Adrenal gland (tissue), 9 donors: ENCODE measurements at regions not wholly inside any gene's neighbourhood (a gene's known extent, or its start where the extent isn't known, plus 50 kb on each side); places are given as distances from the start of the nearest gene placed in this dataset.
"Not testable (repeated sequence)": the region's sequence is repeated elsewhere in the genome, so short reads cannot be mapped to it uniquely, and the experiment has no call there.

Source experiments
- DNase-seq, 7 donors: peaks; one replicate each; pipeline ENCODE4 v3.0.0-alpha.2; 2019 to 2020
- H3K27ac ChIP-seq, 5 donors: fragments of 200-600 bp; sonication (generic) in 4 of 5; 1 replicate in 3 of 5; 2 replicates in 2 of 5; pipeline versions ENCODE4 v1.5.1 to v1.8.0; 2016 to 2020; ENCODE audit warnings: mild to moderate bottlenecking in 1 of 5
- H3K27me3 ChIP-seq: fragments of 200-600 bp; 2 replicates; pipeline ENCODE4 v1.8.0; 2021
- H3K36me3 ChIP-seq, 2 donors: fragments of 200-600 bp; replicated peaks in 1 of 2; 1 replicate in 1 of 2; 2 replicates in 1 of 2; pipeline versions ENCODE4 v1.5.1 to v1.8.0; 2018 to 2022
- H3K4me1 ChIP-seq, 2 donors: fragments of 200-600 bp; replicated peaks in 1 of 2; 1 replicate in 1 of 2; 2 replicates in 1 of 2; pipeline versions ENCODE4 v1.5.1 to v1.8.0; 2018 to 2021
- H3K4me3 ChIP-seq, 4 donors: fragments of 200-600 bp; sonication (generic) in 3 of 4; one replicate each; pipeline ENCODE4 v1.5.1; 2016 to 2018
- H3K9me3 ChIP-seq, 3 donors: fragments of 200-600 bp; sonication (generic) in 1 of 3; replicated peaks in 1 of 3; 1 replicate in 2 of 3; 2 replicates in 1 of 3; pipeline versions ENCODE4 v1.5.1 to v1.8.0; 2016 to 2021
- POLR2A ChIP-seq, 2 donors: fragments of 450-650 bp; IDR thresholded peaks; one replicate each; pipeline ENCODE4 v1.6.1; 2017; ENCODE audit warnings: antibody characterized with exemption in 2 of 2, mild to moderate bottlenecking in 2 of 2, moderate library complexity in 1 of 2
- WGBS, 4 donors: extraction: QIAGEN DNeasy Blood & Tissue Kit in 2 of 4; methylation state at CpG; one replicate each; pipeline versions ENCODE4 v1.1.5 to v1.1.7; 2013 to 2017; 5-methylcytosine and 5-hydroxymethylcytosine counted together
- intact Hi-C, 2 donors: fragments of 100-400 bp; cut with DNase I; formaldehyde crosslinking; loops; one replicate each; pipeline versions ENCODE4 v1.14.1 to v1.15.0; 2022 to 2023
- TF ChIP-seq, protein P1 (sequence below), 6 experiments: fragments of 450-650 bp in 4 of 6; fragments of 200-600 bp in 2 of 6; sonication (generic) in 1 of 6; IDR thresholded peaks; 1 replicate in 5 of 6; 2 replicates in 1 of 6; pipeline versions ENCODE4 v1.5.1 to v1.8.0; 2016 to 2021; ENCODE audit warnings: antibody characterized with exemption in 6 of 6, mild to moderate bottlenecking in 2 of 6, moderate library complexity in 1 of 6
- donor health status: healthy with polysubstance abuse.
- donor health status: Bipolar disorder and iron deficiency.
- donor health status: DM: yes; HTN: yes; CAD: no.
- donor health status: DM: no; HTN: no; CAD: no.
- donor health status: DM: no; HTN: no; CAD: no.

DNA sequence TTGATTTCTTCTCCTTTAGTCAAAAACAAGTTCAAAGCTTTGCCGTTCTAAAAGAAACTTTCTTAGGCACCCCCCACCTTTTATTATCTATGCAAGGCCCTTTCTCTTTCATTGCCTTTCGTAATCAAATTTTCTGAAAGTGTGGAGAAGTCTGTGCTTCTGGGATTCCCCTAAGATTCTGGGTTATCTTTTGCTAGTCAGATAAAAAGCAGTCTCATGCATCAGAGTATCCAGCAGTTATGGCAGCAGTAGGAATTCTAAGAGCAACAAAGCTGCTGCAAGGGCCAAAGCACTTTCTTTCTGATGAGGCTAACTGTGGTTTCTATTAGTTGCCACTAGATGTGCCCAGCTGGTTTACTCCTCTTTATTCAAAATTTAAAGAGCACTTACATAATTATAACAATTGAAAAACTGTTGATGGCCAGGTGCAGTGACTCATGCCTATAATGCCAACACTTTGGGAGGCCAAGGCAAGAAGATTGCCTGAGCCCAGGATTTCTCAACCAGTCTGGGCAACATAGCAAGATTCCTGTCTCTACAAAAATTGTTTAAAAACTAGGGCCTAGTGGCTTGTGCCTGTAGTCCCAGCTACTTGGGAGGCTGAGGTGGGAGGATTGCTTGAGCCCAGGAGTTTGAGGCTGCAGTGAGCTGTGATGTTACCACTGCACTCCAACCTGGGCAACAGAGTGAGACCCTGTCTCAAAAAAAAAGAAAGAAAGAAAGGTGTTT is 296.2 kb downstream of the PAPSS1 start:
- intact Hi-C loops = no loop called here
- no peaks in the 10 kb centered on the region for H3K4me1 ChIP-seq
- no peak overlapping the region for H3K27ac ChIP-seq
- DNase-seq = no peak
- H3K27me3 ChIP-seq = no peaks in the 10 kb centered on the region
- WGBS, 4 donors = 75 to 86% (median 82%) methylated on average over 2 of the region's 2 CpGs
- H3K4me3 ChIP-seq = no peak overlapping the region
- no peaks in the 10 kb centered on the region for H3K9me3 ChIP-seq
- no peaks in the 10 kb centered on the region for H3K36me3 ChIP-seq
- TF ChIP-seq, protein P1, sequence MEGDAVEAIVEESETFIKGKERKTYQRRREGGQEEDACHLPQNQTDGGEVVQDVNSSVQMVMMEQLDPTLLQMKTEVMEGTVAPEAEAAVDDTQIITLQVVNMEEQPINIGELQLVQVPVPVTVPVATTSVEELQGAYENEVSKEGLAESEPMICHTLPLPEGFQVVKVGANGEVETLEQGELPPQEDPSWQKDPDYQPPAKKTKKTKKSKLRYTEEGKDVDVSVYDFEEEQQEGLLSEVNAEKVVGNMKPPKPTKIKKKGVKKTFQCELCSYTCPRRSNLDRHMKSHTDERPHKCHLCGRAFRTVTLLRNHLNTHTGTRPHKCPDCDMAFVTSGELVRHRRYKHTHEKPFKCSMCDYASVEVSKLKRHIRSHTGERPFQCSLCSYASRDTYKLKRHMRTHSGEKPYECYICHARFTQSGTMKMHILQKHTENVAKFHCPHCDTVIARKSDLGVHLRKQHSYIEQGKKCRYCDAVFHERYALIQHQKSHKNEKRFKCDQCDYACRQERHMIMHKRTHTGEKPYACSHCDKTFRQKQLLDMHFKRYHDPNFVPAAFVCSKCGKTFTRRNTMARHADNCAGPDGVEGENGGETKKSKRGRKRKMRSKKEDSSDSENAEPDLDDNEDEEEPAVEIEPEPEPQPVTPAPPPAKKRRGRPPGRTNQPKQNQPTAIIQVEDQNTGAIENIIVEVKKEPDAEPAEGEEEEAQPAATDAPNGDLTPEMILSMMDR (IDR thresholded peaks at IDR 0.05) = no peak
- no peak for TF ChIP-seq POLR2A (IDR thresholded peaks at IDR 0.05)

DNA sequence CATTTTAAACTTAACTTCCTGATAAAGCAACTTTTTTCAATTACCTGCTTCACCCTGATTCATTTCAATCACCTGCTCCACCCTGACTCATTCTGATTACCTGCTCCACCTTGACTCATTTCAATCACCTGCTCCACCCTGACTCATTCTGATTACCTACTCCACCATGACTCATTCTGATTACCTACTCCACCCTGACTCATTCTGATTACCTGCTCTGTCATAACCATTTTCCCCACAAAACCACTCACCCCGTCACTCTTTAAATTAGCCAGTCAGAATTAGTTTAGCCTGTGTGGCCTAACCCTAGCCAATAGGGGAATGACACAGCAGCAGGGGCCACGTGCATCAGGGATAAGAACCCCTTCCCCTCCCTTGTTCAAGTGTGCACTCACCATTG is 300.5 kb downstream of the PAPSS1 start:
- H3K9me3 ChIP-seq, DNase-seq, H3K36me3 ChIP-seq, H3K4me3 ChIP-seq, H3K4me1 ChIP-seq, H3K27me3 ChIP-seq, intact Hi-C loops, H3K27ac ChIP-seq: not testable (repeated sequence)
- 60 to 72% (median 64%) methylated on average over 2 of the region's 2 CpGs for WGBS, 4 donors

DNA sequence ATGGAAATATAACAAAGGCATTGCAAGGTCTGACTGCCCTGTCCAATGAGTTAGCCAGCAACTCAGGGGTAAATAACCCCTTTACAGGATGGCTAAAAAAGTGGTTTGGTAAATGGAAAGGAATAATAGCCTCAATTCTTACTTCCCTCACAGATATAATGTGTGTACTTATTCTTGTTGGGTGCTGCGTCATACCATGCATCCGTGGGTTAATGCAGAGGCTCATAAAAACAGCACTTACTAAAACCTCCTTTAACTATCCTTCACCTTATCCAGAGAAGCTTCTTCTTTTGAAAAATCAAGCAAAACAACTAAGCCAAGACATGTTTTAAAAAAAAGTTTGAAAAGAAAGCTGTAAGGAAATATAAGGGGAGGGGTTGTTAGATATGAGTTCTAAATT is 301.0 kb downstream of the PAPSS1 start:
- no peak overlapping the region for H3K4me3 ChIP-seq
- no peaks in the 10 kb centered on the region for H3K36me3 ChIP-seq
- no peaks in the 10 kb centered on the region for H3K27me3 ChIP-seq
- no peak overlapping the region for H3K27ac ChIP-seq
- H3K4me1 ChIP-seq = no peaks in the 10 kb centered on the region
- 29 to 70% (median 54%) methylated on average over 2 of the region's 2 CpGs for WGBS, 4 donors
- H3K9me3 ChIP-seq = no peaks in the 10 kb centered on the region
- TF ChIP-seq, protein P1 (IDR thresholded peaks at IDR 0.05) = no peak
- TF ChIP-seq POLR2A (IDR thresholded peaks at IDR 0.05) = no peak
- DNase-seq = no peak
- intact Hi-C loops = no loop called here

DNA sequence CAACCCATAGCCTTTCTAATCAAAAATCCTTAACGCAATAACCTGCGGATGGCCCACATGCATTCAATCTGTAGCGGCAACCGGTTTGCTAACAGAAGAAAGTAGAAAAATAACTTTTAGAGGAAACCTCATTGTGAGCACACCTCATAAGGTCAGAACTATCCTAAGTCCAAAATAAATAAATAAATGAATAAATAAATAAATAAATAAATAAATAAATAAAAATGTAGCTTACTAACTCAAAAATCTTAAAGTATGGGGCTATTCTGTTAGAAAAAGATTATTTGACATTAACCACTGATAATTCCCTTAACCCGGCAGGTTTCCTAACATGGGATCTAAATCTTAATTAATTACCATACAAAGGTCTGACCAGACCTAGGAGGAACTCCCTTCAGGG is 304.5 kb downstream of the PAPSS1 start:
- WGBS, 4 donors = 95 to 98% (median 96%) methylated on average over 5 of the region's 5 CpGs
- intact Hi-C loops, H3K36me3 ChIP-seq, H3K4me1 ChIP-seq, H3K27me3 ChIP-seq, H3K4me3 ChIP-seq, DNase-seq, H3K9me3 ChIP-seq, H3K27ac ChIP-seq: not testable (repeated sequence)

DNA sequence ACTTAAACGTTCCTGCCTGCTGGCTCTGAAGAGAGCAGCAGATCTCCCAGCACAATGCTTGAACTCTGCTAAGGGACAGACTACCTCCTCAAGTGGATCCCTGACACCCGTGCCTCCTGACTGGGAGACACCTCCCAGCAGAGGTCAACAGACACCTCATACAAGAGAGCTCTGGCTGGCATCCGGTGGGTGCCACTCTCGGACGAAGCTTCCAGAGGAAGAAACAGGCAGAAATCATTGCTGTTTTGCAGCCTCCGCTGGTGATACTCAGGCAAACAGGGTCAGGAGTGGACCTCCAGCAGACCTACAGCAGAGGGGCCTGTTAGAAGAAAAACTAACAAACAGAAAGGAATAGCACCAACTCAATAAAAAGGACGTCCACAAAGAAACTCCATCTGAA is 310.2 kb downstream of the PAPSS1 start:
- H3K27me3 ChIP-seq, H3K4me1 ChIP-seq, H3K27ac ChIP-seq, H3K36me3 ChIP-seq, H3K4me3 ChIP-seq, intact Hi-C loops, H3K9me3 ChIP-seq, DNase-seq: not testable (repeated sequence)
- WGBS, 4 donors = 73 to 90% (median 80%) methylated on average over 6 to 7 of the region's 7 CpGs

DNA sequence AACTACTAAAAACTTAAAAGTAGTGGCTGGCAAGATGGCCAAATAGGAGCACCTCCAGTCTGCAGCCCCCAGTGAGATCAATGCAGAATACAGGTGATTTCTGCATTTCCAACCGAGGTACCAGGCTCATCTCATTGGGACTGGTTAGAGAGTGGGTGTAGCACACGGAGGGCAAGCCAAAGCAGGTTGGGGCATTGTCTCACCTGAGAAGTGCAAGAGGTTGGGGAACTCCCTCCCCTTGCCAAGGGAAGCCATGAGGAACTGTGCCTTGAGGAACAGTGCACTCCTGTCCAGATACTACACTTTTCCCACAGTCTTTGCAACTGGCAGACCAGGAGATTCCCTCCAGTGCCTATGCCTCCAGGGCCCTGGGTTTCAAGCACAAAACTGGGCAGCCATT is 311.1 kb downstream of the PAPSS1 start:
- TF ChIP-seq, protein P1 (IDR thresholded peaks at IDR 0.05) = no peak
- no peak for TF ChIP-seq POLR2A (IDR thresholded peaks at IDR 0.05)
- 44 to 66% (median 48%) methylated on average over 2 of the region's 2 CpGs for WGBS, 4 donors

More for the DNA sequence above, 311.1 kb downstream of the PAPSS1 start:
- DNase-seq = no peak
- H3K27ac ChIP-seq = no peak overlapping the region
- no peak overlapping the region for H3K4me3 ChIP-seq
- intact Hi-C loops = no loop called here
- no peaks in the 10 kb centered on the region for H3K4me1 ChIP-seq
- no peaks in the 10 kb centered on the region for H3K9me3 ChIP-seq
- no peaks in the 10 kb centered on the region for H3K27me3 ChIP-seq
- no peaks in the 10 kb centered on the region for H3K36me3 ChIP-seq
